BLaER1 (cell line): ENCODE measurements at regions not wholly inside any gene's neighbourhood (a gene's known extent, or its start where the extent isn't known, plus 50 kb on each side); places are given as distances from the start of the nearest gene placed in this dataset.
"Not testable (repeated sequence)": the region's sequence is repeated elsewhere in the genome, so short reads cannot be mapped to it uniquely, and the experiment has no call there.

ENCODE experiments used
- H3K27ac ChIP-seq: shearing (Covaris generic); formaldehyde crosslinking; 2 replicates; pipeline ENCODE4 v1.8.1; 2022
- H3K27me3 ChIP-seq: shearing (Covaris generic); formaldehyde crosslinking; 2 replicates; pipeline ENCODE4 v1.8.1; 2022
- H3K36me3 ChIP-seq: shearing (Covaris generic); formaldehyde crosslinking; 2 replicates; pipeline ENCODE4 v1.8.1; 2022
- H3K4me1 ChIP-seq: shearing (Covaris generic); formaldehyde crosslinking; 2 replicates; pipeline ENCODE4 v1.8.1; 2022
- H3K4me2 ChIP-seq: shearing (Covaris generic); formaldehyde crosslinking; 2 replicates; pipeline ENCODE4 v1.8.1; 2022
- H3K4me3 ChIP-seq: shearing (Covaris generic); formaldehyde crosslinking; 2 replicates; pipeline ENCODE4 v1.8.1; 2022
- H3K9ac ChIP-seq: shearing (Covaris generic); formaldehyde crosslinking; 2 replicates; pipeline ENCODE4 v1.8.1; 2022
- H3K9me3 ChIP-seq: shearing (Covaris generic); formaldehyde crosslinking; 2 replicates; pipeline ENCODE4 v1.8.1; 2022
- H4K20me1 ChIP-seq: shearing (Covaris generic); formaldehyde crosslinking; 2 replicates; pipeline ENCODE4 v1.8.1; 2022
- Cebpa-rat ChIP-seq: shearing (Covaris generic); IDR thresholded peaks from 2 replicates; pipeline ENCODE4 v1.8.1; 2022

- H3K4me3 ChIP-seq: no peak overlapping the region
- H3K4me1 ChIP-seq: peaks cover 24% of the 10 kb centered on the region
- no peaks in the 10 kb centered on the region for H3K27me3 ChIP-seq
- H3K27ac ChIP-seq: no peak overlapping the region
- peaks cover 44% of the 10 kb centered on the region for H3K9me3 ChIP-seq
- no peaks in the 10 kb centered on the region for H3K36me3 ChIP-seq
- no peaks in the 10 kb centered on the region for H4K20me1 ChIP-seq
- TF ChIP-seq Cebpa-rat: no peak
- H3K9ac ChIP-seq: no peak overlapping the region
- no peak overlapping the region for H3K4me2 ChIP-seq
Observed at GRCh38 chr6:159399751-159400221, 230.6 kb downstream of the FNDC1 start.

DNA sequence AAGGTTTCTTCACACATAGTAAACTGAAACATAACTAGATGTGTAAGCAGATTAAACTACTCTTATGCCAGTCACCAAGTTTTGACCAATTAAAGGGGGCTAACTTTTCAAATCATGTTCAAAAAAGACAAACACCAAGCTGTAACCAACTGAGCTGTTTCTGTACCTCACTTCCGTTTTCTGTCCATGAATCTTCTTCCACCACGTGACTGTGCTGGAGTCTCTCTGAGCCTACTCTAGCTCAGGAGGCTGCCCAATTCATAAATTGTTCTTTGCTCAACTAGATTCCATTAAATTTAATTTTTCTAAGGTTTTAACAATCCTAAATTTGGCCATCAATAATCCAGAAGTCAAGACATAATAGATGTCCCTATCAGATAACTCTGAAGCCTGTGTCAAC is 229.4 kb downstream of the FNDC1 start:
- Histone ChIP-seq H3K36me3 (no peaks in the 10 kb centered on the region), H3K4me3 (no peak overlapping the region), H3K4me2 (no peak overlapping the region), H3K4me1 (peaks cover 24% of the 10 kb centered on the region), H3K9me3 (peaks cover 55% of the 10 kb centered on the region), H3K27ac (no peak overlapping the region), H3K27me3 (no peaks in the 10 kb centered on the region), H4K20me1 (no peaks in the 10 kb centered on the region), H3K9ac (no peak overlapping the region)
- TF ChIP-seq Cebpa-rat: no peak

GRCh38 chr6:159397753-159398152 is 228.6 kb downstream of the FNDC1 start:
- H4K20me1 ChIP-seq: no peaks in the 10 kb centered on the region
- no peaks in the 10 kb centered on the region for H3K36me3 ChIP-seq
- H3K27ac ChIP-seq: peak overlapping the region; percentile 10; the same call in 1 of the 2 replicates
- H3K9me3 ChIP-seq: peaks cover 64% of the 10 kb centered on the region
- peak overlapping the region; percentile 70 for H3K4me2 ChIP-seq
- no peaks in the 10 kb centered on the region for H3K27me3 ChIP-seq
- H3K9ac ChIP-seq: no peak overlapping the region
- peaks cover 24% of the 10 kb centered on the region for H3K4me1 ChIP-seq
- no peak for TF ChIP-seq Cebpa-rat
- H3K4me3 ChIP-seq: no peak overlapping the region

- Histone ChIP-seq H3K27ac (no peak overlapping the region; the same call in 1 of the 2 replicates), H3K4me3 (no peak overlapping the region), H3K36me3 (no peaks in the 10 kb centered on the region), H3K9me3 (peaks cover 47% of the 10 kb centered on the region), H3K27me3 (no peaks in the 10 kb centered on the region), H3K4me1 (peaks cover 20% of the 10 kb centered on the region), H3K9ac (no peak overlapping the region), H4K20me1 (no peaks in the 10 kb centered on the region), H3K4me2 (no peak overlapping the region)
- TF ChIP-seq Cebpa-rat: no peak
Observed at GRCh38 chr6:159395609-159396008, 226.4 kb downstream of the FNDC1 start.

GRCh38 chr6:159392695-159393094 is 223.5 kb downstream of the FNDC1 start:
- not testable (repeated sequence) for H3K36me3 ChIP-seq, H3K4me2 ChIP-seq, H3K27me3 ChIP-seq, H4K20me1 ChIP-seq, H3K27ac ChIP-seq, H3K4me3 ChIP-seq, H3K9ac ChIP-seq
- H3K4me1 ChIP-seq: peaks cover 19% of the 10 kb centered on the region
- H3K9me3 ChIP-seq: peaks cover 32% of the 10 kb centered on the region

DNA sequence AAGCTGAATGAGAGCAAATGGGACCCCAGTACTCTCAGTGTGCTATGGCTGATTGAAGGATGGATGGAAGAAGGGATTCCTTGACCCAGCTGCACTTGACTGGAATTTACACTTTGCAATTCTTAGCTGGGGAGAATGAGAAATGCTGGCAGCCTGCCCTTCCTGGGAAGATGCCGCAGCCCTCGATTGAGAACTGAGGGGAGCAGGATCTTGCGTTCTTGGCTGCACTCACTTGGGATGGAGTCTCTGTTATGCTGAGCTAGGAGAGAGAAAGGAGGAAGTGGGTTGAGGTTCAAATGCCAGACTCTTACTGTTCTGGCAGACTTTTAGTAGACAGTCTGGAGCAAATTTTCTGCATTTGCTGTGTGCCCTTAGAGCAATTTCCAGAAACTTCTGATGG is 221.2 kb downstream of the FNDC1 start:
- H3K36me3 ChIP-seq: no peaks in the 10 kb centered on the region
- no peak for TF ChIP-seq Cebpa-rat
- no peaks in the 10 kb centered on the region for H3K27me3 ChIP-seq
- no peak overlapping the region for H3K4me2 ChIP-seq
- H3K4me1 ChIP-seq: peaks cover 6% of the 10 kb centered on the region; the same call in 1 of the 2 replicates
- H4K20me1 ChIP-seq: no peaks in the 10 kb centered on the region
- H3K4me3 ChIP-seq: no peak overlapping the region
- no peak overlapping the region for H3K27ac ChIP-seq
- H3K9me3 ChIP-seq: peaks cover 29% of the 10 kb centered on the region
- H3K9ac ChIP-seq: no peak overlapping the region

DNA sequence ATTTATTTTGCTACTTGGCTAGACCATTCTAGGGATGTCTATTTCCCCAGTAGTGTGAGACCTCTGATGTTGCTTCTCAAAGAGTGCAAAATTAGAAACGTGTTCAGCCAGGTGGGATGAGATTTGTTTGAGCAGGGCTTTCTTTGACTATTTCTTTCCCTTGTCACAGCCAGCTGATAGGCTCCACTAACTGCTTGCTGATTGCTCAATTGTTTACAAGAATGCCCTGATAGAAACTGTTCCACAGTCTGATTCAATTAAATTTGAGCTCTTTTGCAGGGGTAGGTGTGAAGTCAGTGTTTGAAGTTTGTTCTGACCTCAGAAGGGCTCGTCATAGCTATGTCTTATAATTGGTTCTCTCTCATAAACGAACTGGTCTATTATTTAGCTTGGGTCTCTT is 220.5 kb downstream of the FNDC1 start:
- Histone ChIP-seq H3K4me1 (peaks cover 6% of the 10 kb centered on the region; the same call in 1 of the 2 replicates), H3K27me3 (no peaks in the 10 kb centered on the region)
- TF ChIP-seq Cebpa-rat: no peak

DNA sequence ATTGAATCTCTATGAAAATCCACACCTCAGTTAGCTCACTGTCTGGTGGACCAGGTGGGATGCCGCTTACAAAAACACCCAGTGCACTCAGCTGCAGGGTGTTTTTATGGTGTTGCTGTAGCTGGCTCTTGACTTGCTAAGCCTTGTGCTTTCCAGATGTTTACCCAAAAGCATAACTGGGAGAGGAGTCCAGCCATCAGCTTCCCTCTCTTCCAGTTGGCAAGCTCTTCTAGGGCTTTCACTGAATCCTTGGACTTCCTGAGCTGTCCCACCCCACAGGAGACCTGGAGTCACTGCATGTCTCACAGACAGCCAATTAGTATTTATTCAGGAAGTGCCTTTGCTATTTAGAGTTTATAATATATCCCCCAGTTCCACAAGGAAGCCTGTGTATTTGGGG is 210.9 kb downstream of the FNDC1 start:
- Histone ChIP-seq H3K27me3 (no peaks in the 10 kb centered on the region), H3K4me2 (no peak overlapping the region), H3K36me3 (no peaks in the 10 kb centered on the region), H3K27ac (no peak overlapping the region), H3K9ac (no peak overlapping the region), H3K4me3 (no peak overlapping the region), H4K20me1 (no peaks in the 10 kb centered on the region), H3K4me1 (peaks cover 13% of the 10 kb centered on the region; the same call in 1 of the 2 replicates), H3K9me3 (0 out of 2 replicates have a peak, but pooled peaks cover 3% of the 10 kb centered on the region)
- TF ChIP-seq Cebpa-rat: no peak

More for the DNA sequence above, 220.5 kb downstream of the FNDC1 start:
- H3K9me3 ChIP-seq: peaks cover 22% of the 10 kb centered on the region
- H3K4me3 ChIP-seq: no peak overlapping the region
- H3K27ac ChIP-seq: no peak overlapping the region
- H3K9ac ChIP-seq: no peak overlapping the region
- H3K4me2 ChIP-seq: no peak overlapping the region
- no peaks in the 10 kb centered on the region for H3K36me3 ChIP-seq
- H4K20me1 ChIP-seq: no peaks in the 10 kb centered on the region

DNA sequence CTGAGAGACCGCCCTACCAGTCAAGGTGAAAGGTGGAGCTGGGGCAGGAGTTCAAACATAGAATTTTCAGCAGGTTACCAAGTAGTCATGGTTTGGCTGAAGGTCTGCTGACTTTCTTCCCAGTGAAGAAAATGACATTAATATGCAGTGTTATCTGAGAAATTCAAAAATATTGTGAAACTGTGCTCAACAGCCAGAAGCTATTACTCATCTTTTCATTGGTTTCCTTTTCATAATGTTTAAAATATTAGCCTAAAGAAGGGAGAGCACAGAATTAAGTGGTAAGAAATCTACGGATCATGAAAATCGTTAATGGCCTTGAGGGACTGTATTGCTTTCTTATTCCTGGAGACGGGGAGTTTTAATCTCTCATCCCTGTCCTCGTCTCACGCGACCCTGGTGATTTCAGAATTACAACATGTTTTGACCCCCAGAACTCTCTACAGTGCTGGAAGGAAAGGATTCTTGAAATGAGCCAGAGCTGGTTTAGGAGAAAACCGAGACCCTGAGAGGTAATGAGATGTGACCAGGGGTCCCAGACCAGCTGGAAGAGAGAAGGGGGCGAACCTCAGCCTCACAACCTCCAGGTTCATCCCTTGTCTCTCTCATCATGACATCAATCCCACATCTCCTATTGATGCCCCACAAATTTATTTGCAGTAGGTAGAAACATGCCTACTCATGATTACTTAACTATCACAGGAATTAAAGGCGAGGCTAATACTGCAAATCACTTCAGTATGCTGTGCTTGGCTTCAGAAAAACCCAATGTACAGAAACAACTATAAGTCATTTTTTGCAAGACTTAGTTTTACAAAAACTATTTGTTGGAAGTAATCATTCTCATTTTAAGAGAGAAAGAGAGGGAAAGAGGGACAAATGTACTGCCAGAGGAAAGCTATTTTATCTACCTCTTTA is 209.5 kb downstream of the FNDC1 start:
- peaks cover 3% of the 10 kb centered on the region; the same call in 1 of the 2 replicates for H3K9me3 ChIP-seq
- no peak overlapping the region for H3K4me2 ChIP-seq
- H3K4me3 ChIP-seq: no peak overlapping the region
- no peaks in the 10 kb centered on the region for H3K36me3 ChIP-seq
- H3K27ac ChIP-seq: no peak overlapping the region
- H3K9ac ChIP-seq: no peak overlapping the region
- H3K27me3 ChIP-seq: no peaks in the 10 kb centered on the region
- TF ChIP-seq Cebpa-rat: no peak
- no peaks in the 10 kb centered on the region for H4K20me1 ChIP-seq
- H3K4me1 ChIP-seq: peaks cover 13% of the 10 kb centered on the region; the same call in 1 of the 2 replicates

- Histone ChIP-seq H4K20me1 (no peaks in the 10 kb centered on the region), H3K4me1 (peaks cover 13% of the 10 kb centered on the region; the same call in 1 of the 2 replicates), H3K4me3 (no peak overlapping the region), H3K4me2 (peak overlapping the region; percentile 13; the same call in 1 of the 2 replicates), H3K27ac (no peak overlapping the region), H3K9ac (no peak overlapping the region), H3K27me3 (no peaks in the 10 kb centered on the region), H3K36me3 (no peaks in the 10 kb centered on the region), H3K9me3 (peaks cover 10% of the 10 kb centered on the region)
- TF ChIP-seq Cebpa-rat: no peak
Observed at GRCh38 chr6:159376516-159377158, 207.4 kb downstream of the FNDC1 start.
